EH (cell line): ENCODE measurements at regions not wholly inside any gene's neighbourhood (a gene's known extent, or its start where the extent isn't known, plus 50 kb on each side); places are given as distances from the start of the nearest gene placed in this dataset.

Experiments used
- DNase-seq: peaks from one replicate; pipeline ENCODE4 v3.0.0-alpha.2; 2015; ENCODE audit warnings: low read depth

DNA sequence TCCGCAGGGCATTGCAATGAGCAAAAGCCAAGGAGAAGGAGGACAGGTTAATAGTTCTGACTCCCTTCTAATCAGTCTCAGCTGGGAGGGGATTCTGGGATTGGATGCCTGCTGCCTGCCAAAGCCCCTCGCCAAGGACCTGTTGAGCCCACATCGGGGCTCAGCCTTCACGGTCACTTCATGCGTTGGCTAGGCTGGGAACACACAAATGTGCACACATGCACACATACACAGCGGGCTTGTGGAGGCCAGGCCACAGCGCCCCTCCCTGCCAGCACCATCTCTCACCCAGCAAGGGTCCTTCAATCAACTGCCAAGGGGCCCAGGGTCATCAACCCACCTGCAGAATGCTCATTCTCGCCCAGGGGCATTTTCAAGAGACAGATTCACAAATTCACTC lies 113.9 kb downstream of the C5orf15 start:
- no peak for DNase-seq

DNA sequence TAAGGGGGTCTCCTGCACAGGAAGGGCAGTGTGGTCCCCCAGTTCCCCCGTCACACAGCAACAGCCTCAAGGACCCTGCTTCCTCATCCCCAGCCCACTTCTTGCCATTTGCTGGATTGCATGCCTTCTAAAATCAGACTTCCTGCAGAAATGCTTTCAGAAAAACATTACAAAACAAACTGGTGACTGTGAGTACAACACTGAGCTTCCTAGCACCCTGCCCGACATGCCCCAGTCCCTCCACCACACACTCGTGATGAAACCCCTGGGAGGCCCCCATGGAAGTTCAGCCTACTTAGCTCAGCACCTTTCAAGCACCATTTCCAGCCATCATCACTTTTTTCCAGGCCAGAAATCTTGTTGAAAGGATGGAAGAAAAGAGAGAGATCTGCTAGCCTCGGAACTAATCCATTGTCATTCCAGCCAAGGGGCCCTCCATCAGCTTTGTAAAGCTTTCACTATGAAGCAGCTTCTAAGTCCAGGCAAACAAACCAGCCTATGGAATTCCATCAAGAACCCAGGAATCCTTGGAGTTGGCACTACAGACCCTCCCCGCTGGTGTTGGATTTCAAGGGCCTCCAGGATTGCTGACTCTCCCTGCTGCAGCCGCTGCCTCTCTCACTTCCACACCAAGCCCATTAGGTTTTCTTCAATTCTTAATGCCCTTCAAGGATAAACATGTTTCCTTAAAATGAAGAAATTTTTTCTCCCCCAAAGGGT lies 114.6 kb downstream of the C5orf15 start:
- no peak for DNase-seq

DNA sequence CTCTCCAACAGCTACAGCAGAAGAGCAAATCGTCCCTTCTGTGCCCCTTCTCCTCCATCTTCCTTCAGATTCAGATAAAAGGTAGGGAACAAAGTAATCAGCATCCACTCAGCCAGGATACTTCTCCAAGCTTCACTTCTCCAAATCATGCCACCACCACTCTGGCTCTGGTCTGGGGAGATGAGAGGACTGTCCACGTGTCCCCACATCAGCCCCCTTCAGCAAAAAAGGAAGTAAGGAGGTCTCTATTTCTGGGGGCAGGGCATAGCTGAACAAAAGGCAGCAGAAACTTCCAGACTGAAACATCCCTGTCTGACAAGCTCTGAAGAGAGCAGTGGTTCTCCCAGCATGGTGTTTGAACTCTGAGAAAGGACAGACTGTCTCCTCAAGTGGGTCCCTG lies 116.9 kb downstream of the C5orf15 start:
- no peak for DNase-seq

DNA sequence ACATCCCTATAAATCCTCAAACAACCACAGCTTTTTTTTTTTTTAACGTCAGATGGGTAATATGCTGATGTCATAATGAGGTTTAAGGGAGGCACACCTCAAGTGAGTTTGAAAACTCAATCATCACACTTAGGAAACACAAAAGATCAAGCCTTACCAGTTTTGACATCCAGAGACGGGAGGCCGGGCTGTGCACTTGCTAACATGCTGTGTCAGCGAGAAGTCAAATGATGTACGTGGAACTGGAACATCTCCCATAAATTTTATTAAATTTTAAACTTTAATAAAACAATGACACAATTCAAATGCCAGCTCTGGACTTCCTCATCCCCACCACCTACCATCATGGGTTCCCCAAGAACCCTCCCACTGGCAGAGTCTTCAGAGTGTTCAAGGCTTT lies 117.6 kb downstream of the C5orf15 start:
- DNase-seq = no peak

DNA sequence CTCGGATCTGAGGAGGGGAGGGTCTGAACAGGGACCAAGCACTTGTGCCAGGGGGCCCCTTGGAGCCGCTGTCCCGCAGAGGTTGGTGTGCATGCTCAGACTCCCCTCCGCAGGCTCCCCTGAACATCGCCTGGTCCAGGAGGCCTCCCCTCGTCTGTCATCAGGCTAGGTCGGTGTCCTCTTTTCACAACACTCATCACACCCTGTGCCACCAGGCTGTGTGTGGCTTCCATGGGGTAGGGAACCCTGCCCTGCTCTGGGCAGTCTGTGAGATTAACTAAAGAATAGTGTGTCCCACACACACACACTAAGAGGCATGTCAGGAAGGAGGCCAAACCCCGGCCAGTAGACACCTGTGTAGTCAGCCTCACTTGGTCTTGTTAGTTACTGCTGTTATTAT lies 119.3 kb downstream of the C5orf15 start:
- no peak for DNase-seq

DNA sequence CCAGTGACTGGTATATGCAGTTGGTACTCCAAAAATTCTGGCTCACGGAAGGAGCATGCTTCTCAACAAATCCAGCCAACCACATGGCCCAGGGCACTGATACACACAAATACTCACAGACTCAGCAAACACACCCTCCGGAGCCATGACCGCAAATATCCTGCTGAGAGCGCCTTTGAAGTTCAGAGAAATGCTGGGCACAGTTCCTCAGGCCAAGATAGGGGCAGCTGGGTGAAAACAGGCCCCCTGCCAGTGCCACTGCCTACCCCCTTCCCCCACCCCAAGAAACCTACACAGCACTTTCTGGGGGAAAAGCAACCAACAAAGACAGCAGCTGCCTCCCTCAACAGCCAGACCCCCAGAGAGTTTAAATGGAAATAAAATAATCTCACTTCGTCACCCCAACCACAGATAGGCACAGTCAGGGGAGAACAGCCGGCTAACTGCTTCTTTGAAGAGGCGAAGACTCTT lies 120.0 kb downstream of the C5orf15 start:
- DNase-seq = no peak

DNA sequence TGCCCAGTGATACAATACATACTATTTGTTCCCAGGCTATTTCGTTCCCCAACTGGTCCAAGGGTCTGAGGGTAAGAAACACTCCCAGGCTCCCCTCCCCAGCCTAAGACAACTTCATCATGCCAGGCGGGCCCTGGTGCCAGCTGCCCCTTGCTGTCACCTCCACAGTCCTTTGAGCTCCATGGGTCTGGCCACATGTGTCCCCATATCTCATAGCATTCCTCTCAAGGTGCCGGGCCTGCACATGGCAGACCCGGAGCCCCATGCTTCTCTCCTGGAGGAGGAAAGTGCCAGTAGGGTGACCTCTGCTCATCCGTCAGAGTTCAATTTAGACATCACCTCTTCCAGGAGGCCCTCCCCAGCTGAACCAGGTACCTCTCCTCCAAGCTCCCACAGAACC lies 120.5 kb downstream of the C5orf15 start:
- DNase-seq = no peak

DNA sequence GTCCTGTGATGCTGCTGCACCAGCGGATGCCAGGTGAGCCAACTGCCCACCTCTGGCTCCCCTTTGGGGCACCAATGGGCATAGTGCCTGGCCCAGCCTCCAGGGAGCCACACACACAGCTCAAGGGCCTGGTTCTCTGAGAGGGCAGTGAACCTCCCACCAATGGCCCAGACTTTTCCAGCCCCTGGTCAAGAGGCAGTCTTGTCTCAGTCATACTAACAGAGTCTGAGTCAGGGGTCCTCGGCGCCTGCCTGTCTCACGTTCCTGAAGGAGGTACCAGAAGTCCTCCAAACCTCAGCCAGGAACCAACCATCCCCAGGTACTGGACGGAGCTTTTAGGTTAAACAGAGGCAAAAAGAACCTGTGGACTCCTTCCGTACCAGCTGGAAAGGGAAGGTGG lies 121.1 kb downstream of the C5orf15 start:
- no peak for DNase-seq

DNA sequence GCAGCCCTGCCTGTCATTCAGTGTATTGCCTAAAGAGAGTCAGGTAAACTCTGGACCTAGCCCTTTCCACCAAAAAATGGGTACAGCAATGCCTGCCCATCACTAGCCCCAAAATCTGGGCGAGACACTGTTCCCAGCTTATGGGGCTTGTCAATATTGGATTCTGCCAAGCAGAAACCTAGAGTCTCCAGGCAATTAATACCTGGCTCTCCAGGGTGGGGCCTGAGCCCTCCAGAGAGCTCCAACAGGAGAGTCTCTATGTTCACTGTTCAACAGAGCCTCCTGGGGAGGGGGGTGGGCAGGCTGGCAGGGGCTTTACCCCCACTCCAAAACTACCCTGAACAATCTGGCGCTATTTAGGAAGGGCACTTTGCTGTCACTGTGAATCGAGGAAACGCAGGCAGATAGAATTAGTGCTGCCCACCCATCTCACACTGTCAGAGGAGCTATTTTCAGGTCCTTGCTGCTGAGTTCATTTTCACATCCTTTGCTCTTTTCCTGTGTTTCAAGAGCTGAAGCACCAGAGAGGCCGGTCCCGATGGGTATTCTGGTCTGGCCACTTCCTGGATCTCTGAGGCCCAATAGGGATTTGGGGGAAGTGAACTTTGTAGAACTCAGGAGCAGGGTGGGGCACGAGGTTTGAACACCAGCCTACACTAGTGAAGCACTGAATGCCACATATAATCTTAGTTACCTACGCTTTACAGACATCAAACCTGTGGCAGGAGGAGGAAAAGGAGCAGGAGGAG lies 121.8 kb downstream of the C5orf15 start:
- no peak for DNase-seq

DNA sequence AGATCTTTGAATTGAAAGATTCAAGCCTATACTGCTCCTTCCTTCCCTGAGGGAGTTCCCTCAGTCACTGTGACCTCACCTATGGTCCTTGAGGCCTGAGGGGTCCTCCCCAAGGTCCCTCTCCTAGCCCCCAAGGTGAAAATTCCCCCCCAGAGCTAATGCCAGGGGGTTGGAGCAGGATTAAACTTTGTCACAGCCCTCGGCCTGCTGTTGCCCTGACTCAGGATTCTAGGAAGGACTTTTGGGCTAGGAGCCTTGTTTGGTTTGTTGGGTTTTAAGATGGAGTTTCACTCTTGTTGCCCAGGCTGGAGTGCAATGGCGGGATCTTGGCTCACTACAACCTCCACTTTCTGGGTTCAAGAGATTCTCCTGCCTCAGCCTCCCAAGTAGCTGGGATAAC lies 123.2 kb downstream of the C5orf15 start:
- no peak for DNase-seq

DNA sequence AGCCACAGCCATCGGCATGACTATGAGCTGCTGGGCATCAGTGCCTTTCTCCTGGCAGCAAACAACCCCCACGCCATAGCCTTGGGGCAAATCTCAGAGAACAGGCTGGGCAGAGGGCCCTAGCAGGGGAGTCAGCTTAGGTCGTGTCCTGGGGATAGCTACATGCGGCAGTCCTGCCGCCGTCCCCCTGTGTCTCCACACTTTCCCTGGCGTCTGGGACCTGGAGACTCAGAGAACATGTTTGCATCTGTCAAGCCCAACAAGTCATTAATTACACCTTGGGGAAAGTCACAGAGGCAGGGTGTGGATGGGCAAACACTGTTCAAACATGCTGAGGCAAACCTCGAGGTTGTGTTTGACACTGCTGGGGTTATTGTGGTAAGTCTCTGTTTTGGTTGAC lies 123.6 kb downstream of the C5orf15 start:
- DNase-seq = no peak

DNA sequence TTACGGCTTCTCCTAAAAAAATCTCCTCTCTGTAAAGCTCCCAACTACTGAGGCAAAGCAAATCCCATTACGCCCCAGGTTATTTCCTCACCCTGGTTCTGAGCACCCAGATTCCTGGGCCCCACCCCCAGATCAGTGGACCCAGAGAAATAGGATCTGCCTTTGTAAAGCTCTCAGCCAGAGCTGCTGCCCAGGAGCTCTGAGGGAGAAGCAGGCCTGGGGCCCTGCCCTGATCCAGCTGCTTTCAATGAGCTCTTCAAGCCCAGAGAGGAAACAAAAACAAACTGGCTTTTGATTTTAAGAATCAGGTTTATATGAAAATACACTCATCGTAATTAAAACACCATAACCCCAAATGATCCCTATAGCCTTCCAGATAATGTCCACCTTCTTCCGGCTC lies 124.5 kb downstream of the C5orf15 start:
- DNase-seq = no peak

DNA sequence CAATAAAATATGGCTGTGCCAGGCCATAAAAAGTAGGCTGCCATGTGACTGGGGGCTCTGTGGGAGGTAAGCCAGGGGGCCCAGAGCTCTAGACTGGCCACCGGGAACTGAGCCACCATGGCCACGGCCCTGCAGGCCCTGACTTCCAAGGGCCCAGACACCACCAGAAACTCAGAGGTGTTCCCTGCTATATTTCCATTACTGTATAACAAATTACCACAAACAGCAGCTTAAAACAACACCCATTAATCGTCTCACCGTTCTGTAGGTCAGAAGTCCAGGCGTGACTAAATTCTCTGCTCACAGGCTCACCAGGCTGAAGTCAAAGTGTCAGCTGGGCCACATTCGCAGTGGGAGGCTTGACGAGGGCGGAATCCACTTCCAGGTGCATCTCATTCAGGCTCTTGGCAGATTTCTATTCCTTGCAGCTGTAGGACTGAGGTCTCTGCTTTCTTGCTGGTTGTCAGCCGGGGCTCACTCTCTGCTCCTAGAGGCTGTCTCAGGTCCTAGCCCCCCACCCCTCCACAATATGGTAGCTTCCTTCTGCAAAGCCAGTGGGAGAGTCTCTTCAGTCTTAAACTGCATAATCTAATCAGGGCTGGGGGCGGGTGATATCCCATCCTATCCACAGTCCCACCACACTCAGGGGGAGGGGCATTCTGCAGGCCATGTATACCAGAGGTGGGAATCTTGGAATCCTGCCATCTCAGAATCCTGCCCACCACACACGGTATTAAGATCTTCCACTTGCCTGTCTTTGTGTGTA lies 125.4 kb downstream of the C5orf15 start:
- no peak for DNase-seq

DNA sequence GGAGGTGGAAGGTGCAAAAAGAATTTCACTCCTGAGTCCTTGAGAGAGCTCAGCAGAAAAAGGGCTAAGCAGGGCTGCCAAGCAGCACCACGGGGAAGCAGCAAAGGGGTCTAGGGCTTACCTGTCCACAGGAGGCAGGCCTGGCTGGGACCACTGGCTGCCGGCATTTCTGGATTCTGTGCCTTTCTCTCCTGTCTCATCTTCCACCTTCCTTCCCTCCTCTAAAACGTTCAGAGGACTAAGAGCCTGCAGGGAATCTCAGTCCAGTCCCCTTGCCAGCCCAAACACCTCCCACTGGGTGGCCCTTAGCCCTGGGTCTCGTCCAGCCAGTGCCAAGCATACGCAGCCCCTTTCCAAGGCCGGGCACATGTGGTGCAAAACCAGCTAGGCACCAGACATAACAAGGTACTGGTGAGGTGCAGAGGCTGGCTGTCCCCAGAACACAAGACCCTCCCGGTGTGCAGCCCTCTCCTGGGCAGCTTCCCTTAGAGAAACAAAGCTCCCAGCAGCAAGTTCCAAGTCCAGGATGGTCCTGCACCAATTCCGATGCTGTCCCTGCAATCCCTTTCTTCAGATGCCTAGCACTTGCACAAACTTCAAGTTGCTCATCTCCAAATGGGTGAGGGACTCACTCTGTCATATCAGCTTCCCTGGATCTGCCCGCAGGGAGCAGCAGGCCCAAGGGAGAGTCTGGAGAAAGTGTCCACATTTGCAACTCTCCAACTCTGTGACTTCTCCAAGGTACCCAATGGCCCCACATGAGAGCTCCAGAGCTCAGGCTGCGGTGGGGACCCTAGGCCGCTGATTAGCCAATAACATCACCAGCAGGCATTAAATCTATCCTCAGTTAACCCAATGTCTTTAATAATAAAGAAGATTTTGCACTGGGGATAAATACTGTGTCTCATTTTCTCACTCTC lies 126.3 kb downstream of the C5orf15 start:
- DNase-seq = no peak

DNA sequence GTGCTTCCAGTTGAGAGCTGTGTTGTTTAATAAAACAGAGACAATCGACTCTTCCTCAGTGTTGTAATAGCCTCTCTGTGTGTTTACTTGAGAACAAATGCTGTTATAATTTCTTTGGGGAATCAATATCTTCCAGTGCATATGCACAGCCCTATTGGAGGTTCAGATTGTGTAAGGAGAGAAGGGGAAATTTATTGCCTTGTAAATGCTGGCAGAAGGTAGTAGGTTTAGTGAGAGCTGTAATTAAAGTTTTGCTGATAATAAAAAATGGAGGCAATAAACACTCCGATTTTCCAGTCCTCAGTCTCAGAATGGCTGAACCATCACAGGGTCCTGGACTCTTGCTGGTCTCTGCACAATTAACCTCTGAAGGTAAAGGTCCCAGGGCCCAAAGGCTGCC lies 128.3 kb downstream of the C5orf15 start:
- no peak for DNase-seq

DNA sequence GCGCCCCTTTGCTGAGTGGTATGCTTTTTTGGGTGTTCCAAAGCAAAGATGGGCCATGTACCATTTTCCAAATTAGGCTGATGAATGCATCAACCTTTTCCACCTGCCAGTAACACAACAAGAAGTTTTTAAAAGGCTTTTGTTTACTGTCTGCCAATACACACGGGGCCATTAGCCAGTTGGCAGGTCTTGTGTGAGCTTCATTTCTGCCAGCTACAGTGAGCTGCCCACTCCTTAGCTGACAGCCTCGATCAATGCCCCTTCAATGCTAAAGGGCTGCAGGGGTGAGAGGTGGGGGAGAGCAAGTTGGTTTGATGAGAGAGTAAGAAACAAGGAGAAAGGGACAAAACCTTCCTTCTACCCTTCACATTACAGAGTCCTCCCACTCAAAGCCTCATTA lies 128.7 kb downstream of the C5orf15 start:
- no peak for DNase-seq

DNA sequence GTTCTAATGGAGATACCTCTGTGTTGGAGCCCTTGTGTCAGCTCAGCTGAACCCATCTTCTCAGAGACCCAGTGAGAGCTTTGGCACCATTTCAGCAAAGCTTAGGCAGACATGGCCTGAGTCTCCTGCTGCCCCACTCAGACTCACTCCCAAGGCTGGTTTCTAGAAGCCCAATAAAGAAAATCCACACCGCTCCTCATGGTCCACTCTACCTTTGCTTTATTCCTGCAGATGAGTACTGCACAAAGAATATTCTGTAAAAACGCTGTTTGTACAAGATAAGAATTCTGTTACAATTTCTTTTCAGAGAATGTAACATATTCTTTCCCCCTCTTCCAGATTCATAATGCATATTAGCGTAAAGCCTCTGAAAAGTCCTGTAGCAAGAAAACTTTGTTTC lies 129.3 kb downstream of the C5orf15 start:
- DNase-seq = no peak

DNA sequence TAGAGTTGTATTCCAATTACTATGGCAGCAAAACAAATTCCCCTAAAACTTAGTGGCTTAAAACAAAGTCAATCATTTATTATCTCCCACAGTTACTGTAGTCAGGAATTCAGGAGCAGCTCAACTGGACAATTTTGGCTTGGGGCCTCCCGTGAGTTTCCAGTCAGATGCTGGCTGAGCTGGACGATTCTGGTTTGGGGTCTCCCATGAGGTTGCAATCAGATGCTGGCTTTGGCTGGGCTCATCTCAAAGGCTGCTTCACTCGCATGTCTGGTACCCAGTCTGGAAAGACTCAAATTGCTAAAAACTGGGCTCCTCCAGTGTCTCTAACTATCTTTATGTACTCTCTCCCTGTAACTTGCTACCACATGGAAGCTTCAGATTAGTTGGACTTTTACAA lies 130.1 kb downstream of the C5orf15 start:
- DNase-seq = no peak

DNA sequence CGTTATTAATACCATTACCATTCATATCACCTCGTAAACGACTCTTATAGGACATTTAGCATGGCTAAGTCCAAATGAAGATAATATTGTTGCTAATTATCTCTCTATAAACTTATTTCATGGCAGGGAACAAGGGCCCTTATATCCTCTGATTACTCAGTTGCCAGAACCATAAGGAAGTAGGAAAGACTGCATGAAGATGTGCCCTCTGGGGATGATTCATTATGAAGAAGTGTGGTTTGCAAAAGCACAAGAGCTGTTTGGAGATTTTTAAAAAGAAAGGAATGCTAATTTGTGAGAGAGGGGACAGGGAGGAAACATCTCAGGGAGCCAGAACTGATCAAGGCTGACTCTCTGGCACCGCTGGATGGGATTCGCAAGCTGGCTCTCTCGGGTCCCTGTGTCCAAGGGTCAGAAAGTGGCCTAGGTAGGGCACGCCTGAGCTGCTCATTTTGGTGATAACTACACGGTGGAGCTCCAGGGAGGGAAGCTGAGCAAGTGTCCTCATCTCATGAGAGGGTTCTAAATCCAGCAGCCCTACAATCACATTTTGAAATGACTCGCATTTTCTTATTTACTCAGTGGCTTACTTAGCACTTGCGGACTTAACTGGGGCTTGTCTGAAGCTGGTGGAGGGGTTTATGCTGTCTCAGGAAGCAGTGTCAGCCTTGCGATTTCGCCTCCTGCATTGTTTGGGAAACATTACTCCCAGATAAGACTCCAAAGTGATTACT lies 136.8 kb downstream of the C5orf15 start:
- peak; percentile 85 for DNase-seq

DNA sequence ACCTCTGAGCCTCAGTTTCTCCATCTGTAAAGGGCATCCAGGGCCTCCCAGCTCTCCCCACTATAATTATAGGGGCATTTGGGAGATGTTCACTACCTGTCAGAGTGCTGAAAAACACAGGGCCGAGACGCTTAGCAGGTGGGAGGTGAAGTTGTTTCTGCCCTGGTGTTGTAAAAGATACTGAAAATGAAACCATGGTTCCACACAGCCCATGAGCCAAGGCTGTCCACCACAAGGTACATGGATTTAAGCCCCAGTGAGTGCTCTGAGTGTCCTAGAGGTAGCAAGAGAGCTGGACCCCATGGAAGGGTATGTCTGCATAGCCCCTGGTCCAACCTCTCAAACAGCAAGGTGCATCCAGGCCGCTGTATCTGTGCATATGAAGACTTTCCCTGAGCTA lies 137.5 kb downstream of the C5orf15 start:
- no peak for DNase-seq

DNA sequence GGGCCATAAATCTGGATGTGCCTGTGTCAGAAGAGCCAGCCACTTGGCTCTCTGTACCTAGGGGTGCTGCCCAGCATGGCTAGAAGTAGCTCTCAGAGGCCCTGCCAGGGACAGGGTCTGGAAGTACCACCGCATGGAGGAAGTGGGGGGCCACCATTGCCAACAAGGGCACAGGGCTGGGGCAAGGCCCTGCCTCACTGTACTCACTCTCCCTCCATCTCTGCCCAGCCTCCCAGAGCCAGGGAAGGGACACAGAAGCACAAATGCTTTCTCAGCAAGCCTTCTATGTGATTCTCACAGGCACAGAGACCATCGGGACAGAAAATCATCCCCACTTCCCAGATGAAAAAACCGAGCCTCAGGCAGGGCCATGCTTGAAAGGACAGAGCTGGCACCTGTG lies 138.1 kb downstream of the C5orf15 start:
- no peak for DNase-seq
